SK-MEL-5 (cell line): ENCODE measurements at regions not wholly inside any gene's neighbourhood (a gene's known extent, or its start where the extent isn't known, plus 50 kb on each side); places are given as distances from the start of the nearest gene placed in this dataset.
"Not testable (repeated sequence)": the region's sequence is repeated elsewhere in the genome, so short reads cannot be mapped to it uniquely, and the experiment has no call there.

Source experiments
- DNase-seq: peaks from one replicate; pipeline ENCODE4 v3.0.0-alpha.2; 2016; ENCODE audit warnings: low read depth, low spot score
- in situ Hi-C: cut with HindIII; loops from 2 replicates; pipeline ENCODE4 v1.10.0; 2016; ENCODE audit warnings: low sequenced_read_pairs, high pct_unique_total_duplicates, low pct_unique_long_range_greater_than_20kb

GRCh38 chr12:86727160-86727559 lies 471.0 kb upstream of the MGAT4C start:
- in situ Hi-C loops: no loop called here
- no peak for DNase-seq

GRCh38 chr12:86724716-86725115 lies 468.5 kb upstream of the MGAT4C start:
- in situ Hi-C loops: no loop called here
- no peak for DNase-seq

- in situ Hi-C loops: no loop called here
- DNase-seq: no peak
These were observed 467.1 kb upstream of the MGAT4C start for GRCh38 chr12:86723326-86723725.

GRCh38 chr12:86721713-86722397 lies 465.7 kb upstream of the MGAT4C start:
- peak; percentile 10 for DNase-seq
- in situ Hi-C loops: no loop called here

GRCh38 chr12:86719381-86719780 lies 463.2 kb upstream of the MGAT4C start:
- no peak for DNase-seq

GRCh38 chr12:86713121-86713520 lies 456.9 kb upstream of the MGAT4C start:
- no peak for DNase-seq
- in situ Hi-C loops: no loop called here

More at GRCh38 chr12:86719381-86719780, 463.2 kb upstream of the MGAT4C start:
- in situ Hi-C loops: no loop called here

- in situ Hi-C loops: no loop called here
- DNase-seq: peak; percentile 36
These were observed 456.2 kb upstream of the MGAT4C start for GRCh38 chr12:86712425-86712843.

GRCh38 chr12:86711731-86712130 lies 455.5 kb upstream of the MGAT4C start:
- DNase-seq: no peak
- in situ Hi-C loops: no loop called here

- in situ Hi-C loops: no loop called here
- DNase-seq: no peak
These were observed 453.9 kb upstream of the MGAT4C start for GRCh38 chr12:86710109-86710508.

- in situ Hi-C loops, DNase-seq: not testable (repeated sequence)
These were observed 452.8 kb upstream of the MGAT4C start for GRCh38 chr12:86709017-86709416.

- in situ Hi-C loops: no loop called here
- DNase-seq: no peak
These were observed 442.4 kb upstream of the MGAT4C start for GRCh38 chr12:86698641-86698980.

GRCh38 chr12:86697916-86698640 lies 441.9 kb upstream of the MGAT4C start:
- no peak for DNase-seq
- in situ Hi-C loops: no loop called here

GRCh38 chr12:86683568-86684304 lies 427.5 kb upstream of the MGAT4C start:
- DNase-seq: no peak
- in situ Hi-C loops: no loop called here

GRCh38 chr12:86681060-86681459 lies 424.9 kb upstream of the MGAT4C start:
- in situ Hi-C loops: no loop called here
- DNase-seq: no peak

GRCh38 chr12:86675197-86675596 lies 419.0 kb upstream of the MGAT4C start:
- no peak for DNase-seq
- in situ Hi-C loops: no loop called here

- in situ Hi-C loops: no loop called here
- no peak for DNase-seq
These were observed 414.8 kb upstream of the MGAT4C start for GRCh38 chr12:86670986-86671385.

- in situ Hi-C loops: no loop called here
- no peak for DNase-seq
These were observed 412.8 kb upstream of the MGAT4C start for GRCh38 chr12:86669010-86669409.

GRCh38 chr12:86666316-86666715 lies 410.1 kb upstream of the MGAT4C start:
- in situ Hi-C loops: no loop called here
- no peak for DNase-seq

GRCh38 chr12:86663716-86664115 lies 407.5 kb upstream of the MGAT4C start:
- in situ Hi-C loops: no loop called here

More at GRCh38 chr12:86663716-86664115, 407.5 kb upstream of the MGAT4C start:
- DNase-seq: no peak
